ENCODE measurements at regions not wholly inside any gene's neighbourhood (a gene's known extent, or its start where the extent isn't known, plus 50 kb on each side); places are given as distances from the start of the nearest gene placed in this dataset.

- H3K9ac ChIP-seq (ENCODE audit: low read depth, low read length): no peak overlapping the region
- H3K27me3 ChIP-seq (ENCODE audit: insufficient read depth, low read length): no peaks in the 10 kb centered on the region
- H3K9me3 ChIP-seq (ENCODE audit: insufficient read depth, low read depth, low read length): no peaks in the 10 kb centered on the region
- no peaks in the 10 kb centered on the region for H3K36me3 ChIP-seq (ENCODE audit: insufficient read depth, low read depth, low read length)
- no peak overlapping the region for H3K27ac ChIP-seq (ENCODE audit: low read length)
- H3K4me1 ChIP-seq (ENCODE audit: insufficient read depth, low read length): peaks cover 2% of the 10 kb centered on the region; the same call in 1 of the 2 replicates
- H3K4me3 ChIP-seq (ENCODE audit: low read length): no peak overlapping the region
These were observed 52.4 kb upstream of the GNAI1 start for GRCh38 chr7:80082213-80082612.

DNA sequence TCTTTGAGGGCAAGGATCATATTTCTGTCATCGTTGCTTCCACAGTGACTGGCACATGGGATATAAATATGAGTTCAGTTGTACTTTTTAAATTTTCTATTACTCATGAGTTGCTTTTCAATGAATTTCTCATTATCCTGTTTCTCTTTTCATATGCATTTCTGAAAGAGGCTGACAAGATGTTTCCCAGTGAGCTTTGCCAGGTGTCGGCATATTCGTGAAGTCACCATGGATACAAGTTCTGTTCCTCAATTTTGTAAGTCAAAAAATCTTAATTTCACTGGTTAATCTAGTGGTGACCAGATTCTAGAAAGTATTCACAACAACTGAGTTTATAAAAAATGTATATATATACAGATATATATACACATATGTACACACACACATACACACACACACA, 55.7 kb upstream of the GNAI1 start:
- no peak overlapping the region for H3K9ac ChIP-seq (ENCODE audit: low read depth, low read length)
- H3K4me3 ChIP-seq (ENCODE audit: low read length): no peak overlapping the region
- no peaks in the 10 kb centered on the region for H3K27me3 ChIP-seq (ENCODE audit: insufficient read depth, low read length)
- no peaks in the 10 kb centered on the region for H3K9me3 ChIP-seq (ENCODE audit: insufficient read depth, low read depth, low read length)
- H3K27ac ChIP-seq (ENCODE audit: low read length): no peak overlapping the region
- H3K36me3 ChIP-seq (ENCODE audit: insufficient read depth, low read depth, low read length): no peaks in the 10 kb centered on the region
- H3K4me1 ChIP-seq (ENCODE audit: insufficient read depth, low read length): no peaks in the 10 kb centered on the region

- no peaks in the 10 kb centered on the region for H3K36me3 ChIP-seq (ENCODE audit: insufficient read depth, low read depth, low read length)
- H3K9ac ChIP-seq (ENCODE audit: low read depth, low read length): no peak overlapping the region
- H3K27ac ChIP-seq (ENCODE audit: low read length): no peak overlapping the region
- H3K4me3 ChIP-seq (ENCODE audit: low read length): no peak overlapping the region
- H3K27me3 ChIP-seq (ENCODE audit: insufficient read depth, low read length): no peaks in the 10 kb centered on the region
- H3K9me3 ChIP-seq (ENCODE audit: insufficient read depth, low read depth, low read length): no peaks in the 10 kb centered on the region
- H3K4me1 ChIP-seq (ENCODE audit: insufficient read depth, low read length): no peaks in the 10 kb centered on the region
These were observed 56.4 kb upstream of the GNAI1 start for GRCh38 chr7:80078159-80078731.

DNA sequence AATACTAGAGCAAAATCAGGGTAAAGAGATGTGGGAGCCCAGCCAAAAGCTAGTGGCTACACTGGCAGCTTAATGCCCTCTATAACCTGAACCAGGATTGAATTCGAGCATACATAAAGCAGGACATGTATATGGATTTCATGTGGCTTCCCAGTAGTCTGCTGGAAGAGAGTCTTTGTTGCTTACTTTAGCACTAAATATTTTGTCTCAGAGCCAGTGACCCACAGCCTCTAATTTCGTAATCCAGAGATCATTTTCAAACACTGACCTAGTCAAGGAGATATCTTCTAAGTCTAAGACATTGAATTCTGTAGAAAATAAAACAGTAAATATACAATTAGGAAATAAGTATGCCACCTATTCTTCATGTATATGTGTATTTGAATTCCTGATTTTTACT, 64.2 kb upstream of the GNAI1 start:
- H3K4me1 ChIP-seq (ENCODE audit: insufficient read depth, low read length): no peaks in the 10 kb centered on the region
- no peaks in the 10 kb centered on the region for H3K27me3 ChIP-seq (ENCODE audit: insufficient read depth, low read length)
- H3K9me3 ChIP-seq (ENCODE audit: insufficient read depth, low read depth, low read length): peaks cover 16% of the 10 kb centered on the region
- no peak overlapping the region for H3K4me3 ChIP-seq (ENCODE audit: low read length)
- H3K9ac ChIP-seq (ENCODE audit: low read depth, low read length): no peak overlapping the region
- H3K36me3 ChIP-seq (ENCODE audit: insufficient read depth, low read depth, low read length): no peaks in the 10 kb centered on the region
- H3K27ac ChIP-seq (ENCODE audit: low read length): no peak overlapping the region

- Histone ChIP-seq H3K27ac (ENCODE audit: low read length) (no peak overlapping the region), H3K9ac (ENCODE audit: low read depth, low read length) (no peak overlapping the region), H3K27me3 (ENCODE audit: insufficient read depth, low read length) (no peaks in the 10 kb centered on the region), H3K4me1 (ENCODE audit: insufficient read depth, low read length) (no peaks in the 10 kb centered on the region), H3K36me3 (ENCODE audit: insufficient read depth, low read depth, low read length) (no peaks in the 10 kb centered on the region), H3K4me3 (ENCODE audit: low read length) (no peak overlapping the region), H3K9me3 (ENCODE audit: insufficient read depth, low read depth, low read length) (peaks cover 19% of the 10 kb centered on the region)
These were observed 68.0 kb upstream of the GNAI1 start for GRCh38 chr7:80066639-80067038.

GRCh38 chr7:80063834-80064233, 70.8 kb upstream of the GNAI1 start:
- Histone ChIP-seq H3K4me1 (ENCODE audit: insufficient read depth, low read length) (no peaks in the 10 kb centered on the region), H3K36me3 (ENCODE audit: insufficient read depth, low read depth, low read length) (no peaks in the 10 kb centered on the region), H3K27me3 (ENCODE audit: insufficient read depth, low read length) (no peaks in the 10 kb centered on the region), H3K27ac (ENCODE audit: low read length) (no peak overlapping the region), H3K9me3 (ENCODE audit: insufficient read depth, low read depth, low read length) (peaks cover 21% of the 10 kb centered on the region), H3K9ac (ENCODE audit: low read depth, low read length) (no peak overlapping the region), H3K4me3 (ENCODE audit: low read length) (no peak overlapping the region)

- no peaks in the 10 kb centered on the region for H3K27me3 ChIP-seq (ENCODE audit: insufficient read depth, low read length)
These were observed 74.3 kb upstream of the GNAI1 start for GRCh38 chr7:80060218-80060806.

GRCh38 chr7:80057488-80057887, 77.1 kb upstream of the GNAI1 start:
- Histone ChIP-seq H3K9ac (ENCODE audit: low read depth, low read length) (no peak overlapping the region), H3K36me3 (ENCODE audit: insufficient read depth, low read depth, low read length) (no peaks in the 10 kb centered on the region), H3K4me3 (ENCODE audit: low read length) (no peak overlapping the region), H3K27me3 (ENCODE audit: insufficient read depth, low read length) (no peaks in the 10 kb centered on the region), H3K9me3 (ENCODE audit: insufficient read depth, low read depth, low read length) (peaks cover 4% of the 10 kb centered on the region; the same call in 1 of the 2 replicates), H3K4me1 (ENCODE audit: insufficient read depth, low read length) (no peaks in the 10 kb centered on the region), H3K27ac (ENCODE audit: low read length) (no peak overlapping the region)

More at GRCh38 chr7:80060218-80060806, 74.3 kb upstream of the GNAI1 start:
- H3K9me3 ChIP-seq (ENCODE audit: insufficient read depth, low read depth, low read length): peaks cover 5% of the 10 kb centered on the region
- H3K4me3 ChIP-seq (ENCODE audit: low read length): no peak overlapping the region
- H3K9ac ChIP-seq (ENCODE audit: low read depth, low read length): no peak overlapping the region
- H3K27ac ChIP-seq (ENCODE audit: low read length): no peak overlapping the region
- H3K36me3 ChIP-seq (ENCODE audit: insufficient read depth, low read depth, low read length): no peaks in the 10 kb centered on the region
- H3K4me1 ChIP-seq (ENCODE audit: insufficient read depth, low read length): no peaks in the 10 kb centered on the region

- no peaks in the 10 kb centered on the region for H3K36me3 ChIP-seq (ENCODE audit: insufficient read depth, low read depth, low read length)
- no peaks in the 10 kb centered on the region for H3K9me3 ChIP-seq (ENCODE audit: insufficient read depth, low read depth, low read length)
- no peak overlapping the region for H3K9ac ChIP-seq (ENCODE audit: low read depth, low read length)
- no peak overlapping the region for H3K27ac ChIP-seq (ENCODE audit: low read length)
- H3K27me3 ChIP-seq (ENCODE audit: insufficient read depth, low read length): no peaks in the 10 kb centered on the region
- no peaks in the 10 kb centered on the region for H3K4me1 ChIP-seq (ENCODE audit: insufficient read depth, low read length)
- no peak overlapping the region for H3K4me3 ChIP-seq (ENCODE audit: low read length)
These were observed 80.3 kb upstream of the GNAI1 start for GRCh38 chr7:80054356-80054755.

DNA sequence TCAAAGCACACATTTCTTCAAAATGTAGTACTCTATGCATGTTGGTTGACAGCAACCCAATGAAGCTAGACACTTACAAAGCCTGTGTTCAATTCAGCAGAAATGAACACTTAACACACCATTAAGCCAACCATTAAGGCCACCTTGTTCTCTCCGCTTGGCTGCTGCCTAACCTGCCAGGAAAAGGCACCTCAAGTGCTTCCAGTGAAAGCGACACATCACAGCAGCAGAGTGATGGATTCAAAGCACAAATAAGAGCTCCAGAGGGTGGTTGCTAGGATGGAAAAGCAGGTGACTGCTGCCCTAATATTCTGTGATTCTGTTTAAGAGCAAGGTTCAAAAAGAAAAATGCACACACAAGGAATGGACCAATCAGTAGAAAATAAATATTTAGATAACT, 81.5 kb upstream of the GNAI1 start:
- no peak overlapping the region for H3K27ac ChIP-seq (ENCODE audit: low read length)
- H3K4me3 ChIP-seq (ENCODE audit: low read length): no peak overlapping the region
- no peak overlapping the region for H3K9ac ChIP-seq (ENCODE audit: low read depth, low read length)
- no peaks in the 10 kb centered on the region for H3K4me1 ChIP-seq (ENCODE audit: insufficient read depth, low read length)
- no peaks in the 10 kb centered on the region for H3K27me3 ChIP-seq (ENCODE audit: insufficient read depth, low read length)
- H3K36me3 ChIP-seq (ENCODE audit: insufficient read depth, low read depth, low read length): no peaks in the 10 kb centered on the region
- H3K9me3 ChIP-seq (ENCODE audit: insufficient read depth, low read depth, low read length): no peaks in the 10 kb centered on the region

DNA sequence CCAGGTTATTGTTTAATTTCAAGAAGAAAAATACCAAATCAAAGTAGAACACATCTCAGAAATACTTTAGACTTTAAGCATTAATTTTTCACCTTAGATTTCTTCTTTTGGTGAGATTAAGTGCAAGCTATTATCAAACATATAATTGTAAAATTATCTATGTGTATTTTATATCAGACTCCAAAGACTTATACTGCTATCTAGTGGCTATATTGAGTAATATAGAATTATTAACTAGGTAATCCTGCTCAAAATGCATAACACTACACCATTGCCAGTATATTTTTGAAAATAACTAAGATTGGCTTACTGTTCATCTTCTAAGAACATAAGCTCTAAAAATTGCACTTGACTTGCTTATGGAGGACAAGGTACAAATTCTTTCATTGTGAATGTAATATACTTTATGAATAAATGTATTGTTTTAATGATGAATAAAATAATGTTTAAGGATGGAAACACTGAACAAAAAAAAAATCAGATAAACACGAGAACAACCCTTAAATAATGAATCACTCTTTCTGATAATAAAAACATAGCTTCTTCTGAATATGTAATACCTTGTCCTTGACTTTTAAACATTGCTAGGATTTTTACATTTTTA, 86.7 kb upstream of the GNAI1 start:
- Histone ChIP-seq H3K36me3 (ENCODE audit: insufficient read depth, low read depth, low read length) (no peaks in the 10 kb centered on the region), H3K9me3 (ENCODE audit: insufficient read depth, low read depth, low read length) (peaks cover 15% of the 10 kb centered on the region; the same call in 1 of the 2 replicates), H3K9ac (ENCODE audit: low read depth, low read length) (no peak overlapping the region), H3K4me3 (ENCODE audit: low read length) (no peak overlapping the region), H3K27me3 (ENCODE audit: insufficient read depth, low read length) (no peaks in the 10 kb centered on the region), H3K27ac (ENCODE audit: low read length) (no peak overlapping the region), H3K4me1 (ENCODE audit: insufficient read depth, low read length) (no peaks in the 10 kb centered on the region)

- no peak overlapping the region for H3K9ac ChIP-seq (ENCODE audit: low read depth, low read length)
- H3K36me3 ChIP-seq (ENCODE audit: insufficient read depth, low read depth, low read length): no peaks in the 10 kb centered on the region
- H3K4me1 ChIP-seq (ENCODE audit: insufficient read depth, low read length): no peaks in the 10 kb centered on the region
- no peaks in the 10 kb centered on the region for H3K27me3 ChIP-seq (ENCODE audit: insufficient read depth, low read length)
- no peak overlapping the region for H3K27ac ChIP-seq (ENCODE audit: low read length)
- H3K4me3 ChIP-seq (ENCODE audit: low read length): no peak overlapping the region
- H3K9me3 ChIP-seq (ENCODE audit: insufficient read depth, low read depth, low read length): peaks cover 15% of the 10 kb centered on the region; the same call in 1 of the 2 replicates
These were observed 87.6 kb upstream of the GNAI1 start for GRCh38 chr7:80047032-80047431.
